Transverse colon (tissue), 3 donors: ENCODE measurements at regions not wholly inside any gene's neighbourhood (a gene's known extent, or its start where the extent isn't known, plus 50 kb on each side); places are given as distances from the start of the nearest gene placed in this dataset.

Experiments
- CTCF ChIP-seq, 5 experiments: fragments of 200-600 bp in 3 of 5; fragments of 450-650 bp in 2 of 5; sonication (generic) in 3 of 5; IDR thresholded peaks; 1 replicate in 2 of 5; 2 replicates in 3 of 5; pipeline ENCODE4 v1.5.1; 2016 to 2017; ENCODE audit warnings: antibody characterized with exemption in 5 of 5, inconsistent platforms in 3 of 5, mild to moderate bottlenecking in 2 of 5, moderate library complexity in 1 of 5
- POLR2A ChIP-seq: fragments of 450-650 bp; IDR thresholded peaks from one replicate; pipeline ENCODE4 v1.6.1; 2016; ENCODE audit warnings: antibody characterized with exemption, mild to moderate bottlenecking, moderate library complexity

GRCh38 chr2:126272401-126272800 lies 383.6 kb upstream of the GYPC start:
- TF ChIP-seq CTCF (IDR thresholded peaks at IDR 0.05) (no peak), POLR2A (no peak)
